Gastroesophageal sphincter (tissue), 3 donors: ENCODE measurements at regions not wholly inside any gene's neighbourhood (a gene's known extent, or its start where the extent isn't known, plus 50 kb on each side); places are given as distances from the start of the nearest gene placed in this dataset.

Experiments used
- CTCF ChIP-seq, 4 experiments: fragments of 200-600 bp in 2 of 4; fragments of 450-650 bp in 2 of 4; sonication (generic) in 1 of 4; IDR thresholded peaks; one replicate each; pipeline ENCODE4 v1.5.1; 2017 to 2019; ENCODE audit warnings: antibody characterized with exemption in 4 of 4, mild to moderate bottlenecking in 2 of 4, moderate library complexity in 2 of 4
- EP300 ChIP-seq: sonication (generic); formaldehyde crosslinking; IDR thresholded peaks from one replicate; pipeline ENCODE4 v1.6.1; 2017; ENCODE audit warnings: antibody characterized with exemption, mild to moderate bottlenecking
- POLR2A ChIP-seq, 2 donors: fragments of 450-650 bp; IDR thresholded peaks; one replicate each; pipeline ENCODE4 v1.6.1; 2017; ENCODE audit warnings: antibody characterized with exemption in 2 of 2, mild to moderate bottlenecking in 2 of 2, moderate library complexity in 1 of 2
- POLR2AphosphoS5 ChIP-seq: sonication (generic); formaldehyde crosslinking; IDR thresholded peaks from one replicate; pipeline ENCODE4 v1.6.1; 2017; ENCODE audit warnings: antibody characterized with exemption

DNA sequence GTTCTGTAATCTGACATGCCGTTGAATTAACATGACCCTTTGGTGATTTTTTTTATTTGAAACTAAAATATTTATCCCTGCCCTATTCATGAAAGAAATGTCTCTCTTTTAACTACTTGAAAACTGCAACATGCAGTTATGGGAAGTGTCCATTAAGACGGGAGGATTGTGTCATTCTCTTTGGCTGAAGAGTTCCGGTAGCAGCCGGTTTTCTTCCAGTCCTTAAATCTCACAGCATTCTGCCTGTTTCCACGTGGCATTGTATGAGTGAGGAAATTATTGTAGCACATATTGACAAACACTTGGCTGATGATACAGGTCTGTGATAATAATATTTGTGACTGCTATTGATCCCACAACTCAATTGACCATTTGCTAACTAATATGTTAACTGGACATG lies 509.6 kb upstream of the POU3F3 start:
- no peak for TF ChIP-seq POLR2AphosphoS5
- no peak for TF ChIP-seq CTCF (IDR thresholded peaks at IDR 0.05)
- TF ChIP-seq POLR2A (IDR thresholded peaks at IDR 0.05), result no peak
- TF ChIP-seq EP300, result no peak
